Testis (tissue), 2 donors: ENCODE measurements at regions not wholly inside any gene's neighbourhood (a gene's known extent, or its start where the extent isn't known, plus 50 kb on each side); places are given as distances from the start of the nearest gene placed in this dataset.

Source experiments
- CTCF ChIP-seq, 3 experiments: fragments of 450-650 bp in 2 of 3; fragments of 200-600 bp in 1 of 3; sonication (generic) in 1 of 3; IDR thresholded peaks; one replicate each; pipeline ENCODE4 v1.5.1; 2016 to 2019; ENCODE audit warnings: antibody characterized with exemption in 3 of 3, mild to moderate bottlenecking in 2 of 3, moderate library complexity in 1 of 3
- POLR2A ChIP-seq: fragments of 450-650 bp; IDR thresholded peaks from one replicate; pipeline ENCODE4 v1.6.1; 2017; ENCODE audit warnings: antibody characterized with exemption, mild to moderate bottlenecking, moderate library complexity

- TF ChIP-seq CTCF (IDR thresholded peaks at IDR 0.05) (no peak), POLR2A (no peak)
Observed at GRCh38 chr11:106326087-106326486, 248.6 kb downstream of the AASDHPPT start.
